CD4-positive, alpha-beta T cell treated with Interleukin-17A for 1 hour (primary cell): ENCODE measurements at regions not wholly inside any gene's neighbourhood (a gene's known extent, or its start where the extent isn't known, plus 50 kb on each side); places are given as distances from the start of the nearest gene placed in this dataset.

Experiments used
- DNase-seq: peaks from one replicate; pipeline ENCODE4 v3.0.0-alpha.2; 2020

GRCh38 chr5:52419357-52419756 is 368.4 kb upstream of the ITGA1 start:
- no peak for DNase-seq

DNA sequence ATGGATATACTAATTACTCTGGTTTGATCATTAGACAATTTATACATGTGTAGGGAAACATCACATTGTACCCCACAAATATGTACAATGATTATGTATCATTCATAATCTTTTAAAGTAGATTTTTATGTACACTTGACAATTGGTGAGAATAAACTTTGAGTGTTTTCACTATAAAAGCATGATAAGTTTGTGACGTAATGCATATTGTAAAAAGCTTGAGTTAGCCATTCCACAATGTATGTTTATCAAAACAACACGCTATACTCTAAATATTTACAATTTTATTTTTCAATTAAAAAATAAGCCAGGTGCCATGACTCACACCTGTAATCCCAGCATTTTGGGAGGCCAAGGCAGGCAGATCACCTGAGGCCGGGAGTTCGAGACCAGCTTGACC is 360.1 kb upstream of the ITGA1 start:
- DNase-seq, result no peak

DNA sequence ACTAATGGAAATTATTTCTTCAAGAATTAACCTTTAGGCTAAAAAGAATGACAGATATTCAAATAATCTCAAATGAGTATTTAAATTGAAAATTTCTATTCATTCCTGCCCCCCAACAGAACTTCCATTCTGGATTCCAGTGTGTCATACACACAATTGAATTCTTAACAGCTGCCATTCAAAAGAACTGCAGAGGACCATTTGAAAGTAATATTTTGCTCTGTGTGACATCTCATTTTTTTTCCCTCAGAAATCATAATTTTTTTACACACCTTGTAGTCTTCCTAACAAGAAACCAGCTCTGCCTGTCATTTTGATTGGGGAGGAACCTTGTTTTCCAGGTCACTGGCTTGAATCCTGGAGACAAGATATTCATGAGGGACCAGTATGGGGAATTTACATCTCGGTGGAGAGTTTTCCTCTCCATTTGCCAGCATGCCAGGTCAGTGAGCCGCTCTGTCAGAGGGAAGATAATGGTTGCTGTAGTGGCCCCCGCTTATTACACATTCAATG is 358.7 kb upstream of the ITGA1 start:
- DNase-seq, result no peak

- DNase-seq, result no peak
These were observed 345.9 kb upstream of the ITGA1 start for GRCh38 chr5:52441768-52442167.

- no peak for DNase-seq
These were observed 344.5 kb upstream of the ITGA1 start for GRCh38 chr5:52443187-52443586.

DNA sequence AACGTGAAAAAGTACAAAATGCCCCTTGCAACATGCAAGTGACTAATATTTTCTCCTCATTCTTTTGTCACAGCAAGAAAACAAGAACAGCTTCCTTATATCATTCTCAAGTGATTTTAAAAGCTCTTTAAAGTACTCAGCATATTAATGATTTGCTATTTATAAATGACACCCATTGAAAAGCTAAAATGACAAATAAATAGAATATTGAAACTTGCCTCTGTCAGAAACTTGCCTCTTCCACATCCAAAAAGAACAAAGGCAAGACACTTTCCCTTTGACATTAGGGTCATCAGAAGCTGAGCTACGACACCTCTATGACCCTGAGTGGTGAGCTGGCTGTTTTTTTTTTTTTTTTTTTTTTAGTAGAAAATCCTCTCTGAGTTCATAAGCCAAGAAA is 339.6 kb upstream of the ITGA1 start:
- DNase-seq, result no peak

DNA sequence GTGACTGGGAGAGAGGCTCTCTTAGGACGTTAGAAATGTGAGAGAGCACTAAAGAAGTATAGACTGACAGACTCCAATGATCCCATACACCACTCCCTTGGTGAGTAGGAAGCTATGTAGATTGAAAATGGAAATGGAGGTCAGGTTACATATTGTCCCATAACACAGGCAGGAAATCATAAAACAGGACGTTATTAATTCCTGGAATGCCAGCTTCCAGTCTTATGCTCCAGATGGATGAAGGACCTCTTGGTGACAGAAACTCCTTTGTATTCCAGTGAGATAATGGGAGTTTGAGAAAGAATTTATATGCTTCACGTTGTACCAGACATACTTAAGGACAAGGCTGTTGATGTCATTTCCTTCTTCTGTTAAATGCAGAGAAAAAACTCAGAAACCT is 338.2 kb upstream of the ITGA1 start:
- DNase-seq, result no peak

DNA sequence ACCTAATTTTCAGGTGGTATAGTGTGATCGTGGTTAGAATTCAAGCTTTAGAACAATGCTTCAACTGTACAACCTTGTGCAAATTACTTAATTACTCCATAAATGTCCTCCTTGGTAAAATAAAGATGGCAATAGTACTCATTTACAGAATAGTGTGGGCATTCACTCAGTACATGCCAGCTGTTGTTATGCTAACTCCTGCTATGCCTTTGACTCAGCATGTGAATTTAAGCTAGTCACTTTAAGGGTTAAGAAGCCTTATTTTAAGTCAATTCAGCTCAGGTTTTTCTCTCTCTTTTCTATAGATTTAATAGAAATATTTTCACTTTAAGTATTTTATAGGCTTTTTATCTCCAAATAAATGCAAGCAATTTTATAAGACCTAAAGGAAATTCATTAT is 335.6 kb upstream of the ITGA1 start:
- no peak for DNase-seq

- DNase-seq, result no peak
These were observed 334.5 kb upstream of the ITGA1 start for GRCh38 chr5:52453176-52453575.

GRCh38 chr5:52455920-52456319 is 331.8 kb upstream of the ITGA1 start:
- no peak for DNase-seq

DNA sequence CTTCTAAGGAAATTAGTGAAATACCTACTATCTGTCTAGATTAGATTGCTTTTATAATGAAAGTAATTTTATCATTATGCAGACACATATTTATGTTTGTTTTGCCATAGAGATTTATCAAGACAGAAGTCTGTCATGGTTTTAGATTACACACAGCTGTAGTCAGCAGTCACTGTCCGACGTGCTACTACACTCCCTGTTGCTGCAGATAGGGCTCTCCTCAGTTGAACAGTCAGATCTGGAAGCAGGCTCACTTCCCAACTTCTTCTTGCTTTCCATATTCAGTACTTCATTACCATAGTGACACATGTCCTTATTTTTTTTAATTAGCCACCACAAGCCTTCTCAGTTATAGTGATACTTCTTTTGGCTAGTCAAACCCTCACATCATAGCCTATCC is 329.9 kb upstream of the ITGA1 start:
- DNase-seq, result no peak

DNA sequence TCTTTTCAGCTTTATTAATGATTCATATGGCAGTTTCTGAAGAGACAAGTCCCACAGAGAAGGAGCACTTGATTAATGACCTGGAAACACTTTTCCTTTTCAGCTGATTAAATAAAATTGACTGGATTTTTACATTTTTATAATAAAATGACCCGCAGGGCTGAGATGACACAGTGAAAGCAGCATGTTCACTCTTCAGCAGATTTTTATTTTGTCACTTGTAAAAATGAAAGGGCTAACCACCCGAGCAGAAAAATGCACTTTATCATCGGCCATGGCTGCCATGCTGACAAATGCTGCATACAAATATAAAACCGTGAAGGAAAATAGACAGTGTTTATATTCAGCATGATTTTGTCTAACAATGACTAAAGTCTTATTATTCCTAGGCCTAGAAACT is 321.6 kb upstream of the ITGA1 start:
- no peak for DNase-seq

DNA sequence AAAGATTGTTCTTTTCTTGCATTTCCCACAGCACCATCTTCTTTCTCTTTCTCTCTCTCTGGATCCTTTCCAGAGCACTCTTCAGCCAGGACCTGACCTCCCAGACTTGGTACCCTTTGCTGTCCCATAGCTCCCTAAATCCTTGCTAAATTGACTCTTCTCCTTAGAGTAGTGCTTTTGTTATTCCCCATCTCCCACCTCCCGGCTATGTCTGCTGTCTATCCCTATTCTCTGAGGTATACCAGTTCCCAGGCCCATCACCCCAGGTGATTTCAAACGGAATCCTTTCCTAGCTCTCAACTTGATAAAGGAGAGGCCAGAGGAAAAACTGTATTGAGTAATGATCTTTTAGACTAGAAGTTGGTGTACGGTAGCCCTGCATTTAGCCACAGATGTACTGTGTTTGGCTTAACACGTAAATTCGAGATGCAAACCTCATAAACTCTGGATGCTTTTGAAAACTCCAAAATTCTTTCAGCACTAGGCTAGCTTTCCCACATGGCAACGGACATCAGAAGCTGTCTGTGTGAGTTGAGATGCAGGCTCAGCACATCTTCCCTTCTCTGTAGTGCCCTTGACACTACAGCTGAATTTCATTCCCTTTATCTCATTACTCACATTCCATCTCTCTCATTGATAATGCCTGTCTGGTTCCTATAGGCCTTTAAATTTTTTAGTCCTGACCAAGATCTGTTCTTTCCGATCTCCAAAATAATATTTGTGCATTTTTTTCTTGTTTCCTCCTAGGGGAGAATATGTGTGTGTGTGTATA is 320.8 kb upstream of the ITGA1 start:
- DNase-seq, result no peak

- DNase-seq, result peak; percentile 1
These were observed 318.7 kb upstream of the ITGA1 start for GRCh38 chr5:52468976-52469375.

DNA sequence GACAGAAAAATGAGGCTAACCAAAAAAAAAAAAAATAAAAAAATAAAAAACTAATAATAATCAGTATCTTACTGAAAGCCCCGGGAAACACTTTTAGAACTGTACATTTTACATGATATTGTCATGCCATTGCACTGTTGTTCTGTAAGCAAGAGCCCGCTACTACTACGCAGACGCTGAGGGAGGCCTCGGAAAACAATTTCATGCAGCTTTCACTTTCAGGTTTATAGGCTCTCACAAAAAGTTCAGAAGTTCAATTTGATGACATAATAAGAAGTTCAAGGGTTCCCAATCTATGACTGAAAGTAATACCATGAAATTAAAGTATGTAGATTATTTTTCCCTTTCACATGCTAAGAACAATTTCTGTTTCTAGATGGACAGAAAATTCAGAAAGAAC is 318.3 kb upstream of the ITGA1 start:
- DNase-seq, result peak; percentile 50

- DNase-seq, result peak; percentile 0
These were observed 317.9 kb upstream of the ITGA1 start for GRCh38 chr5:52469835-52470234.

DNA sequence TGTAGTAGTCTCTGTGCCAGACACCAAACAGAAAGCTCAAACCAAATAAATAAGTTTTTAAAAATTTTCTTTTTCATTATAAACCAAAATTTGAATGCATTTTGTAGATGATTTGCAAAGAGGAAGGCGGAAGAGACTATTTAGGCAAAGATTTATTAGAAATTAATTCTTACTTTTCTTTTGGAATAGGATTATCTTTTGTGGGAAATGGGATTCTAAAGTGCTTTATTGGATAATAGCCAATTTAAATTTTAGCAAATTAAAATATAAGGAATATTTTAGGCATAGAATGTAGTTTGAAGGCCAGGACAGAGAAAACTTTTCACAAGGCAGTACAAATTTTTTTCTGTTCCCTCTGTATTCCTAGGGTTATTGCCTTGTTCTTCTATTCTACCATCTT is 311.4 kb upstream of the ITGA1 start:
- no peak for DNase-seq

GRCh38 chr5:52481201-52481600 is 306.5 kb upstream of the ITGA1 start:
- DNase-seq, result no peak

DNA sequence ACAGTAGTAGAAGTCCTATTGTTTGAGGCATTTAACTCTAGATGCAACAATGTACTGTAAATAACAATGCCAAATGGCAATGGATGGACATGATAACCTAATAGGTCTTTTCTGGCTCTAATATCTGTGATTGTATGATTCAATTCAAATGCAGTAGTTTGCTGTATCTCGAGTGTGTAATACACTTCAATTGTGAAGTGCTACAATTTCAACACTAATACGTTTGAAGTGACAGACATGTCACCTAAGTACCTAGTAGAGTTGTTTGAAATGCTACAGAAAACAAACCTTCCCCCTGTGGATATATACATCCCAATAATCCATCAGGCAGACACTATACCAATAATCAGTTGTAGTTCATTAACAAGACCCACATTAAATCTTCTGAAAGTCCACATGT is 305.9 kb upstream of the ITGA1 start:
- DNase-seq, result no peak

- DNase-seq, result no peak
These were observed 296.5 kb upstream of the ITGA1 start for GRCh38 chr5:52491071-52491787.

GRCh38 chr5:52491818-52492217 is 295.9 kb upstream of the ITGA1 start:
- no peak for DNase-seq

GRCh38 chr5:52497133-52497693 is 290.5 kb upstream of the ITGA1 start:
- no peak for DNase-seq

DNA sequence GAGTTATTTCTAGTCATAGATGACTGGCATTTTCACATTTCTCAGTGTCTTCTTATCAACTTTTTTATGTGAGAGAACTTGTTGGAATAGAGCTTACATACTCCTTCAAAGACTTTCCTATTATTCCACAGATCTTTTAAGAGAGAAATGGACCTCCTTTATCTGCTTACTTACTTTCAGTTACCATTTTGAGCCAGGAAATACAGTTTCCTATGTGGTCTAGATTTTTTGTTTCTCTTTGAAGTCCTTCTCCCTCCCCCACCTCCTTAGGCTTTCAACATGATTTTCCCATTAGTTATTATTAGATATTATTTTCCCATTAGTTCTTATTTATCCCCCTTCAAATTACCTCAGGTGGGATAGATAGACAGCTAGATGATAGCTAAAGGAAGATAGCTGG is 289.1 kb upstream of the ITGA1 start:
- no peak for DNase-seq

- no peak for DNase-seq
These were observed 285.2 kb upstream of the ITGA1 start for GRCh38 chr5:52502460-52502999.
